Choroid plexus epithelial cell (primary cell): ENCODE measurements at regions not wholly inside any gene's neighbourhood (a gene's known extent, or its start where the extent isn't known, plus 50 kb on each side); places are given as distances from the start of the nearest gene placed in this dataset.

Experiments
- DNase-seq: peaks from one replicate; pipeline ENCODE4 v3.0.0-alpha.2; 2010; ENCODE audit warnings: low read depth
- H3K4me3 ChIP-seq: 2 replicates; pipeline ENCODE4 v1.5.1; 2011; ENCODE audit warnings: low read depth, mild to moderate bottlenecking, control low read depth, low read length, moderate library complexity
- TF ChIP-seq, protein P1 (sequence below): conservative IDR thresholded peaks from 2 replicates; pipeline ENCODE4 v1.5.1; 2011; ENCODE audit warnings: low read depth, mild to moderate bottlenecking, control low read depth, inconsistent platforms, low read length, moderate library complexity

DNA sequence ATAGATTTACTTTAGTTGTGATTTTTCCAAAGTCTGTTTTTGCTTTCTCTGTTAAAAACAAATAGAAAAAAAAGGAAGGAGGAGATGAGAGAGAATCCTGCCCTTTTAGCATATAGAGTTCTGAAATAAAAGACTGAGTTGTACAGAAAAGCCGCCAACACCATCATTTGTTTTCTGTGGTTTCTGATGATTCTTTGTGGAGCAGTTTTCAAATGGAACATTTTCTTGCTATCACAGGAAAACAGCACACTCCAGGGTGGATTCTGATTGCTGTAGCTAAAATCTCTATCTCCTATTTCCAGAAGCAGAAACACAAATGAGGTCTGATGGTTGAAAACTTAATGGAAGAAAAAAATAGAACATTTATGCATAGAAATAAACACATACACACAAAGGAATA, 144.6 kb upstream of the L3MBTL4 start:
- no peak overlapping the region for H3K4me3 ChIP-seq
- no peak for DNase-seq
- TF ChIP-seq, protein P1, sequence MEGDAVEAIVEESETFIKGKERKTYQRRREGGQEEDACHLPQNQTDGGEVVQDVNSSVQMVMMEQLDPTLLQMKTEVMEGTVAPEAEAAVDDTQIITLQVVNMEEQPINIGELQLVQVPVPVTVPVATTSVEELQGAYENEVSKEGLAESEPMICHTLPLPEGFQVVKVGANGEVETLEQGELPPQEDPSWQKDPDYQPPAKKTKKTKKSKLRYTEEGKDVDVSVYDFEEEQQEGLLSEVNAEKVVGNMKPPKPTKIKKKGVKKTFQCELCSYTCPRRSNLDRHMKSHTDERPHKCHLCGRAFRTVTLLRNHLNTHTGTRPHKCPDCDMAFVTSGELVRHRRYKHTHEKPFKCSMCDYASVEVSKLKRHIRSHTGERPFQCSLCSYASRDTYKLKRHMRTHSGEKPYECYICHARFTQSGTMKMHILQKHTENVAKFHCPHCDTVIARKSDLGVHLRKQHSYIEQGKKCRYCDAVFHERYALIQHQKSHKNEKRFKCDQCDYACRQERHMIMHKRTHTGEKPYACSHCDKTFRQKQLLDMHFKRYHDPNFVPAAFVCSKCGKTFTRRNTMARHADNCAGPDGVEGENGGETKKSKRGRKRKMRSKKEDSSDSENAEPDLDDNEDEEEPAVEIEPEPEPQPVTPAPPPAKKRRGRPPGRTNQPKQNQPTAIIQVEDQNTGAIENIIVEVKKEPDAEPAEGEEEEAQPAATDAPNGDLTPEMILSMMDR, result no peak

DNA sequence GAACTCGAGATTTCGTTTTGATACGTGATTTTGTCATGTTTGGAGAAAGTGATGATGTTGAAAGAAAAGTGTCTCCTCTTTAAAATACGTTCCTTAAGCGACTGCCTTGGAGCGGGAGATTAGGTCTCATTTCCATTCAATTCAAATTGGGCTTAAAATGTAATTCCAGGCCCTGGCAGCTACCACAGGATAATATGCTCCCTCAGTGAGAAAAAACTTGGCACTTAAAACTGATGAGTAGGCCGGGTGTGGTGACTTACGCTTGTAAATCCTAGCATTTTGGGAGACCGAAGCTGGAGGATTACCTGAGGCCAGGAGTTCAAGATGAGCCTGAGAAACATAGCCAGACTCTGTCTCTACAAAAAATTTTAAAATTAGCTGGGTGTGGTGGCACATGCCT, 146.3 kb upstream of the L3MBTL4 start:
- no peak overlapping the region for H3K4me3 ChIP-seq
- TF ChIP-seq, protein P1, result no peak
- no peak for DNase-seq

DNA sequence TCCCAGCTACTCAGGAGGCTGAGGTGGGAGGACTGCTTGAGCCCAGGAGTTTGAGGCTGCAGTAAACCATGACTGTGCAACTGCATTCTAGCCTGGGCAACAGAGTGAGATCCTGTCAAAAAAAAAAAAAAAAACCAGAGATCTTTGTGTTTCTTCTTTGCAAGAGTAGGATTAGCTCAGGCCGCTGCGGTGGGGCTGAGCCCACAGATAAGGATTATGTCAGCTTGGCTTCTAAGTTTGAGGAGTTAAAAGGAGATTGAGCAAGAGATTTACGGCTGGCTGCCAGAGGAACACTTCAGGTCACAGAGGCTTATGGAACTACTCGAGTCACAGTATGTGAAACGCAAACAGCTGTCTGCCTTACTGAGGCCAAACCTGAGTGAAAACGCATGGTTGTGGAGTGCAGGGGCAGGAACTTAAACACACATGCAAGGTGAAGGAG, 146.7 kb upstream of the L3MBTL4 start:
- no peak overlapping the region for H3K4me3 ChIP-seq
- DNase-seq, result peak; percentile 92
- TF ChIP-seq, protein P1, result no peak

- TF ChIP-seq, protein P1, result no peak
- H3K4me3 ChIP-seq, result no peak overlapping the region
- peak; percentile 46 for DNase-seq
Measured at GRCh38 chr18:6561862-6562291, 147.2 kb upstream of the L3MBTL4 start.

DNA sequence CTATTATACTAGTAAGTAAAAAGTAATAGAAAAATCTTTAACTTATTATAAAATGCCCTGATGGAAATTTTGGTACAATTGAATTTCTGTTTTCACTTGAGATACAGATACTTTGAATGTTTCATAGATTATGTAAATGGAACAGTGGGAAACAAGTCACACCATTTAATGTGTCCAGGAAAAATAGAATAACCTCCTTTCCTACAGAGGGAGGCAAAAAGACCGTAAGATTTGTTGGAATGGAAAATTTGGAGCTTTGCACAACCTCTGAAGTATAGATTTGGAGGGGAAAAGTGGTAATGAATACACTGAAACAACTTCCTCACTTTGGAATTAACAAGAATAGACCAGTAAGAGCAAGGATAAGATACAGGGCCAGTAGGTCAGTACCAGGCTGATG, 149.2 kb upstream of the L3MBTL4 start:
- TF ChIP-seq, protein P1, result no peak
- no peak for DNase-seq

GRCh38 chr18:6564950-6565814, 150.5 kb upstream of the L3MBTL4 start:
- no peak for DNase-seq

More for the DNA sequence above, 149.2 kb upstream of the L3MBTL4 start:
- no peak overlapping the region for H3K4me3 ChIP-seq

More at GRCh38 chr18:6564950-6565814, 150.5 kb upstream of the L3MBTL4 start:
- TF ChIP-seq, protein P1, result no peak
- no peak overlapping the region for H3K4me3 ChIP-seq
